ENCODE measurements at regions not wholly inside any gene's neighbourhood (a gene's known extent, or its start where the extent isn't known, plus 50 kb on each side); places are given as distances from the start of the nearest gene placed in this dataset.
"Not testable (repeated sequence)": the region's sequence is repeated elsewhere in the genome, so short reads cannot be mapped to it uniquely, and the experiment has no call there.

DNA sequence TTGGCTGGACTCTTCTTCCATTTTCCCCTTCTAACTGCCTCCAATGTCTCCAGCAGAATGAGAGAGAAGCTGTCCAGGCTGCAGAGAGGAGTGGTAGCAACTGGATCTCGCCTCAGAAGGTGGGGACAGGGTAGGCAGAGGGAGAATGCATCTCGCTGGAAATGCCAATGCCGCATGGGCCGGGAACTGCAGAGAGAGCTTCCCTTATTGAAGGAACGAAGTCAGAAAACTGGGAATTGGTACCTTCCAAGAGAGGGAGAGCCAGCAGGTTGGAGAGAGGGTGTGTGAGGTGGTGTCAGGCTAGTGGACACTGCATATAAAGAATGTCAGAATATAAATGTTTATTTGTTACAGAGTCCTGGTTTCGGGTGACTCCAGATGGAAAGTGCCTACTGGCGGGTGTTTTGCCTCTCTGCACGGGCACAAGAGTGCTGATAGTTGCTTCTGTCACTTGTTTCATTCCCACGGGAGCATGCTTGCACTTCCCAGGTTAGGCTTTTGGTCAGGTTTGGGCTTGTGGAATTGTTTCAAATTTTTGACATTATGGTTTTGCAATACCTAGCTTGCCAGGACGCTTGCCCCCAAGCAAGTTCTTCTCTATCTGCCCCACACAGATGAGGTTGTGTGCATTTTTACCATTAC is 156.8 kb upstream of the STS start:
- DNase-seq (ENCODE audit: low read depth), result no peak

DNA sequence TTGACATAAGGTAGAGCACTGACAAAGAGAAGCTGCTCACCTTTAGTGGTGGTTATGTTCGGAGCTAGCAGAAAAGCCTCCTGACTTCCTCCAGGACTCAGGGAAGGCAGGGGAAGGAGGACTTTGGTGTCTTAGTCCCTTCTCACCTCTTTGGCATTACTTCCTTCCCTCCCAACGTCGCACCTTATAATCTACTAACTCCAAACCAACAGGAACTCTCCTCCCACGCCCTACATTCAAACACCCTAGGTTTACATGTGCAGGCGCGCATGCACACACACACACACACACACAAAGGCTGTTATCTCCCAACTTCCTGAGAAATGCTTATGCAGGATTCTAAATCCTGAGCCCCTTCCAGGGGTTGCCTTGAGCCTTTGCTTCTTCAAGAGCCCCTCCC is 157.7 kb upstream of the STS start:
- DNase-seq (ENCODE audit: low read depth), result no peak

DNA sequence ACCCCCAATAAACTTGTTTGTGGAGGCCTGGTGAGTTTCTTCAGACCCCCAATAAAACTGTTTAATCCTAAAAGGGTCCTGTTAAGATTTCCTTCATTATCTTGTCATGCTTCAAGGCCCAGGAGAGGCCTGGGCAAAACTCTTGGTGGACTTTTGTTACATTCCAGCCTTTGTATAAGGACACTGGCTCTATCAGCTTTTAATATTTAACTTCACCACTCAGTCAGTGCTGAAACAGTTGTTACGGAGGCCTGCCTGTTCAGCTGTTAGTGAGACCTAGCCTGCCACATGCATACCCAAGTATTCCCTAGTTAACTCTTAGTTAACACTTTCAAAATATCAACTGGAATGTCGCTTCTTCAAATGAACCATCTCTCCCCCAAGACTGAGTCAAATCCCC is 158.8 kb upstream of the STS start:
- not testable (repeated sequence) for DNase-seq (ENCODE audit: low read depth)

DNA sequence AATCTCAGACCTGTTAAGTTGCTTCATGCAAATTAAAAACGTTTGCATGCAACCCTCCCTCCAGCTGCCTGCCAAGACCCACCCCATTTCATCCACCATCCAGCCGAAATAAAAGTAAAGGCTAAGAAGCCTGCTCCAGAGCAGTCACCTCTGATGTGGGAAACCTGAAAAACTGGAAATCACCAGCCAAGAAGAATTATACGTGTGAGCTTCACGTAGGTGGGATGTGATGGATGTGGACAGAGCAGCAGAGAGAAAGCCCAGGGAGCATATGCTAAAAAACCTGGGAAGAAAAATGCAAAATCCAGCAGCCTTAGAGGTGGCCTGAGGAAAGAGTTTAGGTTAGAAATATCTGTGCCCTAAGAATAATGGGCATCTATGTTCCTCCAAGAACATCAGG is 160.6 kb upstream of the STS start:
- no peak for DNase-seq (ENCODE audit: low read depth)

DNA sequence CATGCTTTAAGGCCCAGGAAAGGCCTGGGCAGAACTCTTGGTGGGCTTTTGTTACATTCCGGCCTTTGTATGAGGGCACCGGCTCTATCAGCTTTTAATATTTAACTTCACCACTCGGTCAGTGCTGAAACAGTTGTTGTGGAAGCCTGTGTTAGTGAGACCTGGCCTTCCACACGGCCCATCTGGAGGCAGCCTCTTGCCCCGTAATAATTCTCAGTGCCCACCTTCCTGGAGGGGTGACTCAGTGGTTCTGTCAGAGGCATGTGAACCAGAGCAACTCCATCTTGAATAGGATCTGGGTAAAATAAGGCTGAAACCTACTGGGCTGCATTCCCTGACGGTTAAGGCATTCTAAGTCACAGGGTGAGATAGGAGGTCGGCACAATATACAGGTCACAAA is 162.0 kb upstream of the STS start:
- no peak for DNase-seq (ENCODE audit: low read depth)

DNA sequence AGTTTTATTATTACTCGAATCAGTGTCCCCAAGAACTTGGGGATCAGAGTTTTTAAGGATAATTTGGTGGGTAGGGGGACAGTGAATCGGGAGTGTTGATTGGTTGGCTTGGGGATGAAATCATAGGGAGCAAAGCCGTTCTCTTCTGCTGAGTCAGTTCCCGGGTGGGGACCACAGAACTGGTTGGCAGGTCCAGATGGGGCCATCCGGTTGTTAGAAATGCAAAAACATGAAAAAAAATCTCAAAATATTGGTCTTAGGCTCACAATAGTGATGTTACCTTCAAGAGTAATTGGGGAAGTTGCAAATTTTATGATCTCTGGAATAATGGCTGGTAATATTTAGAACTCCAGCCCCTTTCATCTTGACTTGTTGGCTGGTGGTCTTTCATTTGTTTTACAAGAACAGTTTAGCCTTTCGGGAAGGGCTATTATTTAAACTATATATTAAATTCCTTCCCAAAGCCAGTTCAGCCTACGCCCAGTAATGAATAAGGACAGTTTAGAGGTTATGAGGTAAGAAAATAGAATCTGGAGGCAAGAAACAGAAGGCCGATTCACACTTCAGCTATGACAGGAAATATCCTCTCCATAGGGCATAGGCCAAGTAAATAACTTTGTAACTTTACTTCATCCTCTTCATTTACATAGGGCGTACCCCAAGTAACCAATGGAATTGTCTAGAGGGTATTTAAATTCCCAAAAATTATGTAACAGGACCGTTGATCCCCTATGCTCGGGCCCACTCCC is 164.1 kb upstream of the STS start:
- no peak for DNase-seq (ENCODE audit: low read depth)

DNA sequence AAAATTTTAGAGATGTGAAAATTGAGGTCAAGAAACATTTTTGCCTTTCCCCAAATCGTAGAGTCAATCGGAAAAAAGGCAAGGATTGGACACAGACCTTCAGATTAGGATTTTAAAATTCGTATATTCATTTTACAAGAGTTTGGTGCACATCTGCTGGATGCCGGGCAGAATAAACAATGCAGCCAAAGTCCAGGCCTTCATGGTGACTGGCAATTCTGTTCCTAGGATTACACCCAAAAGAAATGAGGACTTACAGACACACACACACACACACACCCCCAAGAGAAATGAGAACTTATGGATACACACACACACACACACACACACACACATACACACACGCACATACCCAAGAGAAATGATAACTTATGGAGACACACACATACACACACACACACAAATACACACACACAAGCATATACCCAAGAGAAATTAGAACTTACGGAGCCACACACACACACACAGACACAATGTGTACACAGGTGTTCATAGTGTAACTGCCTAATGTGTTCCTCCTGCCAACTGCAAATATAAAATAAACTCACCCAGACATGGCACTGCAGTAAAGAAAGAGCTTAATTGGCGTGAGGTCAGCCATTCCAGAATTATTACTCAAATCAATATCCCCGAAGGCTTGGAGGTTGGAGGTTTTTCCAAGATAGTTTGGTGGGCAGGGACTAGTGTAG is 165.7 kb upstream of the STS start:
- no peak for DNase-seq (ENCODE audit: low read depth)

DNA sequence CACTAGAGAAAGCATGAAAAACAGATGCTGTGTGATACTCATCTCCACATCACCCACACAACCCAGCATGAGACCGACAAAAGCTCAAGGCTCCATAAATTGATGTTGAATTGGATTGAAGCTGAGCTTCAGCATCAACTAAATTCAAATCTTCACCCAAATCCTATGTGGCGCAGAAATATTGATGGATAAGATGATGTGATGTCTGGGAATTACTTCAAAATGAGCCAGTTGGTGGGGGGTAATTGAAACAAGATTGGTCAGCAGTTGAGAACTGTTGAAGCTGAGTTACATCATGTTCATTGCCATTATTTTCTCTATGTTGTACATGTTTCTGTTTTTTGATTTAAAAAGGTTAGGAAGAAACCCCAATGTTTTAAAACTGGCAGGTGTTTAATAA is 166.5 kb upstream of the STS start:
- no peak for DNase-seq (ENCODE audit: low read depth)

DNA sequence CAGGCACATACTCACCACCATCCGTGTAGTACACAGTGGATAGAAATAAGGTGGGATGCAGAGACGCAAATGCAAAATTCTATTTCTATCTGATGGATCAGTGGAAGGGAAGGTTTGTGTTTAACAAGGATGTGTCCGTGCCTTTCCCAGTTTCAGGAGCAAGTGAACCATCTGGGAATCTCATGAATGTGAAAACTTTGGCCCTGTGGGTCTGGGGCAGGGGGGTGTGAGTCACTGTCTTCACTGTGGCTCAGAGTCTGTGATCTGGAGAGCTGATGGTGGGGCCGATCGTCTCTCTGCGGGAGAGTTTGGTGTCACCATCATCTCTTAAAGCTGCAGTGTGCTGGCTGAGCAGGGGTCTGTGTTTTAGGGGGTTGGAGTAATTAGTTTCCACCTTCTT is 179.3 kb upstream of the STS start:
- DNase-seq (ENCODE audit: low read depth), result no peak

DNA sequence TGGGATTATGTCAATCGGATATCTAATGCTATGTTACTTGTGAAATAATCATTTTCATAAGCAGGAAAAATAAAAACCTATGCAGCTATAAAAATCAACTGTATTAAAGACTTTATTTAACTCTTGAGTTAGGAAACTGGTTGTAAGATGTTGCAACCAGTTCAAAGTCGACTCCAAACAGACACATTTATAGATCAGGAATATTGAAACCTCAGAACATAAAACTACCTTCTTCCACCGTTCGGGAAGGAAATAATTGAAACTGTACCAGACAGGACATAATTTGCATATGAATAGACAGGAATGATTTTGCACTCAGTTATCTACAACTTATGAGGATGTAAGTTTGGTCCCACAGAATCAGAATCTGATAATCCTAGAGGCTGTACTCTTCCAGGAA is 181.8 kb upstream of the STS start:
- DNase-seq (ENCODE audit: low read depth), result no peak

DNA sequence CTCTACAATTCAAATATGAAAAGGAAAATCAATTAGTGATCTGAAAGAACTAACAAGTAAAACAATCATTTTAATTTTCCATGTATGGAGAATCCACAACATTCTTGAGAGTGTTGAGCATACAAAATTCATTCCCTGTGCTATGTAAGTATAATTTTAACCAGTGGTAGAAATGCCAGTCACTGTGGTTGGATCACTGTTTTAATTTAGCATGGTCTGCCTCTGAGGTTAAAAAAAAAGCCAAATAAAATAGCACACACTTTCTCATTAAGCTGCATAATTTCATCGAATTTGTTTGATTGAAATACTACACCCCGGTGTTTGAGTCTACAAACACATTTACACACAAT is 185.5 kb upstream of the STS start:
- DNase-seq (ENCODE audit: low read depth), result no peak

DNA sequence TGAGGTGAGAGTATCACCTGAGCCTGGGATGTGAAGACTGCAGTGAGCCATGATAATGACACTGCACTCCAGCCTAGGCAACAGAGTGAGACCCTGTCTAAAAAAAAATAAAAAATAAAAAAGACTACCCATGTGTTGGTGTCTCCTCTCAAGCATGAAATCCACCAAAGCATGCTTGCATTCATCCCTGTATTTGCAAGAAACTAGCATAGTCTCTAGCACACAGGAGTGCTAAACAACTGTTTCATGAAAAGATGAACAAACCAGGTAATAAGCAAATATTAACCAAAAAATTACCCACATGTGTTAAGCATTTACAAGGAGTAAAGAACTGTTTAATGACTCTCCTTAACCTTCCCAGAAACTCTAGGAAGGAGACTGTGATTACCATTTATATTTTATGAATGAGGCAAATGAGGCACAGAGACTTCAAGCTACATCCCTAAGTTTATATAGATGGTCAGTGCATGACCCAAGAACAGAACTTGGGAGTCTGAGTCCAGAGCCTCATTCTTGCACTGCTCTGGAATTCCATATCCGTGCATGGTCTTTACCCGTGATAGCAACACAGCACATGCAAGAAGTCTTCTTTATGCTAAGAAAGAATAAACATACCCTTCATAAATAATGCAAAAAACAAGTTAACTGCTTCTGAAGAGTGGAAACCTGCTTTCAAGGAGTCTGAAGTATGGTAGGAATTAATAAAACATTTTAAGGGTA is 186.1 kb upstream of the STS start:
- no peak for DNase-seq (ENCODE audit: low read depth)

DNA sequence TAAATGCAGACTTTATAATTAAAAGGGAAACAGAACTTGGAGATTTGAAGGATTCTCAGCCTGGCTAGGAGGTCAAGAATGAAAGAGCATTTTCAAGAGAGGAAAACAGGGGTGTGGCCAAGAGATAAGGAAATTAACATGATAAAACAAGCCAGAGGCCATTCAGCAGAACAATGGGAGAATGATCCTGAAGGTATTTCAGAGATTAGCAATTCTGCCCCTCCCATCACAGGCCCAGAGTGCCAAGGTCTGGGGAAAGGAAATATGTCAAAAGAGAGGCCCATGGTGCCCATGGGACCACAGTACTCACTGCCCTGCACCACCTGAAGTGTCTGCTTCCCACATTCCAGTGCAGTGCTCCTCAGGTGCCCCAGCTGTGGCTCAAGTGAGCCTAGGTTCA is 188.5 kb upstream of the STS start:
- DNase-seq (ENCODE audit: low read depth), result no peak

DNA sequence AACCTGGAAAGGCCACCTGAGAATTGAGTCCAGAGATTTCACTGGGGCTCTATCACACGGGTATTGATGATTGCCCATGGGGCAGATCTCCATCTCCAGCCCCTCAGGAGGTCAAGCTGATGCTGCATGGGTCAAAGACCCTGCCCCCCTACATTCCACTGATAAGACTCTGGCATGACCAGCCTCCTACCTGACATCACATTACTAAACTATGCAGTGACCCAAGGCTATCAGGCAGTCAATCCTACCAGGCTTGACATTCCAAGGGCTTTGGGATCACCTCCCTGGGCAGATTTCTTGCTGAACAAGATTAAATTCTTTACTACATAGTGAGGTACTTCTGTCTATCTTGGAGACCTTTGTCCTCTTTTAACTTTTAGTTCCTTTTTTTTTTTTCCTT is 192.7 kb upstream of the STS start:
- DNase-seq (ENCODE audit: low read depth), result no peak

DNA sequence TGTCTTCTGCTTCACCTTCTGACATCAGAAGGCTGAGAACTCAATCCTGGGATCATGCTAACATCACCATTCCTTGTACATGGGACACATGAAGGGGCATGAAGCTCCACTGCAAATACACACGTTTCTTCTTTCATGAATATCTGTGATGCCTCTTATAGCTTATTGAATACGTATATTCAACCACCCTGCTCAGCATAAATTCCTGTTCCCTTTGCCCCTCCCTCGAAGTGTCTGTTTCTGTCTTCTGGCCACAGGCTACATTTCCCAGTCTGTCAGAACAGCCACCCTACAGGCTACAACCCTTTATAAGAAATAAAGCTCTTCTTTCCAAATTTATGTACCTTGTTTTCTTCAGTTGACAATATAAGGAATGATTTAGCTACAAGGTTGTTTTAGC is 201.3 kb upstream of the STS start:
- no peak for DNase-seq (ENCODE audit: low read depth)

DNA sequence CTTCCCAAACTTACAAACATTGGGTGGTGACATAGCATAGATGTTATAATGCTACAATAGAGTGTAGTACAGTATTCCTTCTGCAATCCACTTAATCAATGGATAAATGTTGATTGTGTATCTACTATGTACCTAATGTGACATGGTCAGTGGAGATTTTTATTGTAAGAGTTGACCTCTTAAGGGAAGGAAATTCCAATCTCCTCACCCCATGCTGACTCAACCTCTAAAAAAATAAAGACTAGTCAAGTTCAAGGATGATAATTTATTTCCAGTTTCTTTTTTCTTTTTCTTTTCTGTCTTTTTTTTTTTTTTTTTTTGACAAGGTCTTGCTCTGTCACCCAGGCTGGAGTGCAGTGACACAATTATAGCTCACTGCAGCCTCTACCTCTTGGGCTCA is 206.5 kb upstream of the STS start:
- no peak for DNase-seq (ENCODE audit: low read depth)

DNA sequence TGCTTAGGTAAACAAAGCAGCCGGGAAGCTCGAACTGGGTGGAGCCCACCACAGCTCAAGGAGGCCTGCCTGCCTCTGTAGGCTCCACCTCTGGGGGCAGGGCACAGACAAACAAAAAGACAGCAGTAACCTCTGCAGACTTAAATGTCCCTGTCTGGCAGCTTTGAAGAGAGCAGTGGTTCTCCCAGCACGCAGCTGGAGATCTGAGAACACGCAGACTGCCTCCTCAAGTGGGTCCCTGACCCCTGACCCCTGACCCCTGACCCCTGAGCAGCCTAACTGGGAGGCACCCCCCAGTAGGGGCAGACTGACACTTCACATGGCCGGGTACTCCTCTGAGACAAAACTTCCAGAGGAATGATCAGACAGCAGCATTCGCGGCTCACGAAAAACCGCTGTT is 214.6 kb upstream of the STS start:
- not testable (repeated sequence) for DNase-seq (ENCODE audit: low read depth)

DNA sequence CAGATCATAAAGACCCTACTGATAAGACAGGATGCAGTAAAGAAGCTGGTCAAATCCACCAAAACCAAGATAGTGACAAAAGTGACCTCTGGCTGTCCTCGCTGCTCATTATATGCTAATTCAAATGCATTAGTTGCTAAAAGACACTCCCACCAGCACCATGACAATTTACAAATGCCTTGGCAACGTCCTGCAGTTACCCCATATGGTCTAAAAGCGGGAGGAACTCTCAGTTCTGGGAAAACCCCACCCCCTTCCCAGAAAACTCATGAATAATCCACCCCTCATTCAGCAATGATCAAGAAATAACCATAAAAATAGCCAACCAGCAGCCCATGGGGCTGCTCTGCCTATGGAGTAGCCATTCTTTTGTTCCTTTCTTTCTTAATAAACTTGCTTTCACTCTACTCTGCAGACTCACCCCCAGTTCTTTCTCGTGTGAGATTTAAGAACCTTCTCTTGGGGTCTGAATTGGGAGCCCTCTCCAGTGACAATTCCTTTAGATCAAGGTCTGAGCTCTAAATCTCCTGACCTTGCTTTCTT is 217.1 kb upstream of the STS start:
- DNase-seq (ENCODE audit: low read depth), result no peak

DNA sequence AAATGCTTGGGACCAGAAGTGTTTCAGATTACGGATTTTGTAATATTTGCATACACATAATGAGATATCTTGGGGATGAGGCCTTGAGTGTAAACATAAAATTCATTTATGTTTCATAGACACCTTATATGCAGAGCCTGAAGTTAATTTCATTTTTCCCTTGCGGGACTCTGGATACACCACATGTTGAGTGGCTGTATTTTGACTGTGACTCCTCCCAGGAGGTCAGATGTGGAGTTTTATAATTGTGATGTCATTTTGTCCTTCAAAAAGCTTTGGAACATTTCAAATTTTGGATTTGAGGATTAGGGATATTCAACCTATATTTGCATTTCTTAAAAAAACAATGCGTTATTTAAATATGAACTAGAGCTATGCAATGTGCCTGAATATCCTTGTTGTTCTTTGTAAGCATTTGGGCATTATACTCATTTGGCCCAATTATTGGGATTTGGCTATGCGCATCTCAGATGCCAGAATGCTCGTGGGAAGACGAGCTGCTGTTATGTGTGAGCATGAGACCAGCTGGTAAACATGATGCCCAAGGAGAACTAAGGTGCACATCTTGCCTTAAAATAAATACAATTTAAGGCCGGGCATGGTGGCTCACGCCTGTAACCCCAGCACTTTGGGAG is 223.0 kb upstream of the STS start:
- DNase-seq (ENCODE audit: low read depth), result no peak

DNA sequence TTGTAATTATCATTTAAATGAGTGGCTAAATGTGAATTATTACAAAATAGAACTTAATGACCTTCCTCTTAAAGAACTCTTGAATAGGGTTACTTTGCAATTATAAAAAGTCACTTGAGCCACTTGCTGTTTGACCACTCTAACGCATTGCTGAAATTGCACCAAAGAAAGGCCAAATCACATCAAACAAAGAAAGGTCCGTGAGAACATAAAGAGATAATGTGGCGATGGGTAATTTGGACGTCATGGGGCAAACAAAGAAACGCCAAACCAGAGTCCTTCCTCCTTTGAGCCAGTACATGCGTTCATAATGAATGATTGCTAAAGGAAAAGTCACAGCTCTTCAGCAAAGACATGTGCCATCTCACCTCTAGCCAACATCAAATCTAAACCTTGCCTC is 229.8 kb upstream of the STS start:
- no peak for DNase-seq (ENCODE audit: low read depth)

DNA sequence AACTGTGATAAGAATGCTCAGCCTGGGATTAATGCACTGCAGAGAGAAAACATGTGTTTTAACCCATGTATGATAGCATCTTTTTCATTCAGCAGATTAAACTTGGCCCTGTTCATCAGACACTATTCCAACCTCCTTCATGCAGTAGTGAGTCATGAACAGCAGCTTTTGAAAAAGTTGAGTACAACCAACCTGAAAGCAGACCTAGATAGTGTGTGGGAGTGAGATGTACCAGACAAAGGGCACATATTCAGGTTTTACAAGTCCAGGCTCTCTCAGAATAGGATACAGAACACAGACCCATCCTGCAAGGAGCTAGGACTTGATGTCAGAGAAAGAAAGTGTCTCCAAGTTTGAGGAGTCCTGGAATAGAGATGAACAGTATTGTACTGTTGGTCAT is 237.3 kb upstream of the STS start:
- DNase-seq (ENCODE audit: low read depth), result no peak

DNA sequence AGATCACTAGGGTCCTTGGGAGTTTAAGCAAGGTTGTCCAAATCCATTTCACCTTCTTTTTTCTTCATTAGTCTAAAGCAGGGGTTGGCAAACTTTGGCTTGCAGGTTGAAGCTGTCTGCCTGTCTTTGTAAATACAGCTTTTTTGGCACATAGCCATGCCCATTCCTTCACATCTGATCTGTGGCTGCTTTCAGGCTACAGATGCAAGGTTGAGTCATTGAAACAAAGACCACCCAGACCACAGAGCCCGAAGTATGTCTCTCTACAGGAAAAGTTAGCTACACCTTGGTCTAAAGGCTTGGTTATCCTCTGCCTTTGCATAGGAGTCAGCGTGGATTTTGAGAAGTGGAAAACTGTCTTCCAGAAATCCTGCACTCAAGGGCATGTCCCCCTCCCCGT is 238.1 kb upstream of the STS start:
- DNase-seq (ENCODE audit: low read depth), result no peak

Data from GM04503 (cell line).